GM12878 (cell line): ENCODE measurements at regions not wholly inside any gene's neighbourhood (a gene's known extent, or its start where the extent isn't known, plus 50 kb on each side); places are given as distances from the start of the nearest gene placed in this dataset.

Source experiments
- ATAC-seq: fragments of 200-7000 bp; cut with Tn5 transposase; 3 replicates; pipeline ENCODE4 v1.9.1; 2020; ENCODE audit warnings: mild to moderate bottlenecking, moderate library complexity
- BruUV-seq: library from RNA; stranded (reverse); fragments of 400-500 nt; replicated peaks from 2 replicates; lab custom pipeline; 2021; lab: Mats Ljungman, UMichigan
- CTCF ChIA-PET: fragments of 300-600 bp; sonication (Branson Sonifier 250); formaldehyde crosslinking; extraction: SDS; loops from one replicate; lab custom pipeline; 2021; ENCODE audit warnings: inconsistent platforms; lab: Yijun Ruan, JAX
- POLR2A ChIA-PET: fragments of 350-600 bp; formaldehyde crosslinking; extraction: SDS; loops from one replicate; lab custom pipeline; 2021; ENCODE audit warnings: inconsistent platforms; lab: Charles Lee
- RAD21 ChIA-PET: fragments of 300-600 bp; sonication (Branson Sonifier 250); formaldehyde crosslinking; loops from one replicate; lab custom pipeline; 2023; ENCODE audit warnings: antibody characterized with exemption; ENCODE audit not compliant: unreplicated experiment; lab: Charles Lee
- SMC1A ChIA-PET: fragments of 300-600 bp; sonication (Branson Sonifier 250); formaldehyde crosslinking; loops from one replicate; lab custom pipeline; 2023; ENCODE audit not compliant: unreplicated experiment, uncharacterized antibody; lab: Charles Lee
- DNase-seq: peaks from one replicate; pipeline ENCODE4 v3.0.0-alpha.2; 2011; ENCODE audit warnings: low read depth, low spot score
- FAIRE-seq: peaks from 3 replicates; lab custom pipeline; 2011; peaks lifted over from hg19 to GRCh38; lab: Jason Lieb, UNC
- H2AFZ ChIP-seq: 2 replicates; pipeline ENCODE4 v1.6.0; 2011; ENCODE audit warnings: low read depth, low read length, control low read depth; ENCODE audit not compliant: control insufficient read depth
- H3K27ac ChIP-seq: 2 replicates; pipeline ENCODE4 v1.5.1; 2011; ENCODE audit warnings: control low read depth; ENCODE audit not compliant: control insufficient read depth, insufficient read depth
- H3K27me3 ChIP-seq, 2 experiments: replicated peaks in 1 of 2; 2 replicates each; pipeline versions ENCODE4 v1.6.0 to v1.6.1; 2011; ENCODE audit warnings: low read length in 1 of 2; ENCODE audit not compliant: control insufficient read depth in 2 of 2, insufficient read depth in 2 of 2
- H3K36me3 ChIP-seq, 2 experiments: 2 replicates each; pipeline ENCODE4 v1.5.1; 2011; ENCODE audit warnings: low read length in 1 of 2; ENCODE audit not compliant: control insufficient read depth in 2 of 2, insufficient read depth in 2 of 2
- H3K4me1 ChIP-seq: 2 replicates; pipeline ENCODE4 v1.6.1; 2011; ENCODE audit warnings: mild to moderate bottlenecking, low read length, moderate library complexity, mixed read lengths; ENCODE audit not compliant: control insufficient read depth, insufficient read depth
- H3K4me2 ChIP-seq: 2 replicates; pipeline ENCODE4 v1.6.0; 2011; ENCODE audit warnings: control low read depth; ENCODE audit not compliant: control insufficient read depth, insufficient read depth
- H3K4me3 ChIP-seq: fragments of 200-600 bp; sonication (generic); 2 replicates; pipeline ENCODE4 v1.5.1; 2016
- H3K79me2 ChIP-seq: 2 replicates; pipeline ENCODE4 v1.6.0; 2011; ENCODE audit warnings: low read length; ENCODE audit not compliant: control insufficient read depth, insufficient read depth
- H3K9ac ChIP-seq: 2 replicates; pipeline ENCODE4 v1.8.0; 2011; ENCODE audit warnings: low read length, control low read depth, mixed read lengths; ENCODE audit not compliant: control insufficient read depth, insufficient read depth
- H3K9me3 ChIP-seq: replicated peaks from 3 replicates; pipeline ENCODE4 v1.5.1; 2011; ENCODE audit warnings: mild to moderate bottlenecking, low read length; ENCODE audit not compliant: control insufficient read depth, insufficient read depth
- H4K20me1 ChIP-seq: 2 replicates; pipeline ENCODE4 v1.6.0; 2011; ENCODE audit not compliant: control insufficient read depth, insufficient read depth
- BCL3 ChIP-seq: IDR thresholded peaks from 2 replicates; pipeline ENCODE4 v1.6.1; 2011; ENCODE audit warnings: borderline replicate concordance, low read depth, mild to moderate bottlenecking, moderate library complexity, low read length; ENCODE audit not compliant: insufficient read depth, poor library complexity, severe bottlenecking
- CEBPZ ChIP-seq: fragments of 150-350 bp; IDR thresholded peaks from 2 replicates; pipeline ENCODE4 v1.6.1; 2016; ENCODE audit warnings: low read depth, low read length
- HCFC1 ChIP-seq: fragments of 150-350 bp; IDR thresholded peaks from 2 replicates; pipeline ENCODE4 v1.6.1; 2014; ENCODE audit warnings: low read length
- HDAC6 ChIP-seq: fragments of 200-600 bp; sonication (generic); IDR thresholded peaks from one replicate; pipeline ENCODE4 v1.8.0; 2017; ENCODE audit warnings: antibody characterized with exemption; ENCODE audit not compliant: unreplicated experiment
- IKZF2 ChIP-seq, 2 experiments: fragments of 450-650 bp; IDR thresholded peaks; 2 replicates each; pipeline ENCODE4 v1.6.1; 2017; ENCODE audit warnings: mild to moderate bottlenecking in 2 of 2, moderate library complexity in 2 of 2
- IRF4 ChIP-seq: IDR thresholded peaks from 2 replicates; pipeline ENCODE4 v1.6.1; 2011; ENCODE audit warnings: low read depth, low read length
- LARP7 ChIP-seq: fragments of 450-650 bp; IDR thresholded peaks from 2 replicates; pipeline ENCODE4 v1.6.1; 2017; ENCODE audit warnings: mild to moderate bottlenecking
- MAX ChIP-seq: IDR thresholded peaks from 2 replicates; pipeline ENCODE4 v1.6.1; 2012; ENCODE audit warnings: low read depth, low read length, improper control_type of control experiment
- NR2F1 ChIP-seq: fragments of 450-650 bp; conservative IDR thresholded peaks from 2 replicates; pipeline ENCODE4 v1.6.1; 2017; ENCODE audit warnings: mild to moderate bottlenecking
- PML ChIP-seq: IDR thresholded peaks from 2 replicates; pipeline ENCODE4 v1.6.1; 2012; ENCODE audit warnings: low read length, inconsistent platforms
- POU2F2 ChIP-seq: IDR thresholded peaks from 3 replicates; pipeline ENCODE4 v1.6.1; 2011; ENCODE audit warnings: low read depth, mild to moderate bottlenecking, low read length, borderline replicate concordance
- RB1 ChIP-seq: fragments of 450-650 bp; formaldehyde crosslinking; IDR thresholded peaks from 2 replicates; pipeline ENCODE4 v1.6.1; 2017; ENCODE audit warnings: mild to moderate bottlenecking, borderline replicate concordance
- RUNX3 ChIP-seq: IDR thresholded peaks from 2 replicates; pipeline ENCODE4 v1.6.1; 2012; ENCODE audit warnings: low read length, inconsistent platforms
- SP1 ChIP-seq: IDR thresholded peaks from one replicate; pipeline ENCODE4 v1.6.1; 2011; ENCODE audit warnings: low read depth, low read length
- SREBF2 ChIP-seq: IDR thresholded peaks from 2 replicates; pipeline ENCODE4 v1.6.1; 2012; ENCODE audit warnings: mild to moderate bottlenecking, low read length
- STAT1 ChIP-seq: fragments of 450-650 bp; conservative IDR thresholded peaks from 2 replicates; pipeline ENCODE4 v1.6.1; 2014; ENCODE audit warnings: antibody characterized with exemption, mild to moderate bottlenecking
- YBX1 ChIP-seq: fragments of 450-650 bp; IDR thresholded peaks from 2 replicates; pipeline ENCODE4 v1.6.1; 2016; ENCODE audit warnings: antibody characterized with exemption
- ZNF24 ChIP-seq: fragments of 450-650 bp; IDR thresholded peaks from 2 replicates; pipeline ENCODE4 v1.6.1; 2017; ENCODE audit warnings: antibody characterized with exemption, mild to moderate bottlenecking
- WGBS: methylation state at CpG from one replicate; pipeline ENCODE4 v1.1.6; 2016; ENCODE audit warnings: low lambda C conversion rate; ENCODE audit not compliant: insufficient replicate concordance, insufficient coverage; ENCODE audit errors: missing lambda C conversion rate; 5-methylcytosine and 5-hydroxymethylcytosine counted together
- in situ Hi-C: fragments of 300-500 bp; cut with MboI; formaldehyde crosslinking; loops from 9 replicates; pipeline ENCODE4 v1.14.3; 2018; ENCODE audit warnings: mixed read lengths
- intact Hi-C: fragments of 100-400 bp; cut with micrococcal nuclease; formaldehyde crosslinking; loops from one replicate; pipeline ENCODE4 v1.14.2; 2022; ENCODE audit not compliant: unreplicated experiment
- TF ChIP-seq, protein P1 (sequence below), 3 experiments: IDR thresholded peaks in 2 of 3; conservative IDR thresholded peaks in 1 of 3; 2 replicates each; pipeline ENCODE4 v1.5.1; 2011; ENCODE audit warnings: low read depth in 3 of 3, low read length in 3 of 3, mild to moderate bottlenecking in 3 of 3, control low read depth in 2 of 3, moderate library complexity in 2 of 3, inconsistent platforms in 1 of 3, mixed read lengths in 1 of 3; ENCODE audit not compliant: control insufficient read depth in 2 of 3, insufficient read depth in 1 of 3; ENCODE audit errors: extremely low read depth in 1 of 3
- TF ChIP-seq, protein P2 (sequence below): IDR thresholded peaks from 2 replicates; pipeline ENCODE4 v1.6.1; 2011; ENCODE audit warnings: low read depth, low read length, improper control_type of control experiment, borderline replicate concordance

GRCh38 chr1:94768036-94768435 is 52.1 kb upstream of the SLC44A3 start:
- no peaks in the 10 kb centered on the region for H3K4me1 ChIP-seq
- CTCF ChIA-PET = no interaction called here
- H4K20me1 ChIP-seq = no peaks in the 10 kb centered on the region
- H2AFZ ChIP-seq = no peak overlapping the region
- POLR2A ChIA-PET = no interaction called here
- TF ChIP-seq MAX (no peak), YBX1 (no peak), HDAC6 (no peak), NR2F1 (no peak), STAT1 (no peak), IKZF2 (IDR thresholded peaks at IDR 0.05) (no peak), RUNX3 (no peak), SREBF2 (no peak), HCFC1 (no peak), POU2F2 (no peak), RB1 (no peak), ZNF24 (no peak), IRF4 (no peak), PML (no peak), CEBPZ (no peak), LARP7 (no peak), BCL3 (no peak), SP1 (no peak)
- TF ChIP-seq, protein P1, sequence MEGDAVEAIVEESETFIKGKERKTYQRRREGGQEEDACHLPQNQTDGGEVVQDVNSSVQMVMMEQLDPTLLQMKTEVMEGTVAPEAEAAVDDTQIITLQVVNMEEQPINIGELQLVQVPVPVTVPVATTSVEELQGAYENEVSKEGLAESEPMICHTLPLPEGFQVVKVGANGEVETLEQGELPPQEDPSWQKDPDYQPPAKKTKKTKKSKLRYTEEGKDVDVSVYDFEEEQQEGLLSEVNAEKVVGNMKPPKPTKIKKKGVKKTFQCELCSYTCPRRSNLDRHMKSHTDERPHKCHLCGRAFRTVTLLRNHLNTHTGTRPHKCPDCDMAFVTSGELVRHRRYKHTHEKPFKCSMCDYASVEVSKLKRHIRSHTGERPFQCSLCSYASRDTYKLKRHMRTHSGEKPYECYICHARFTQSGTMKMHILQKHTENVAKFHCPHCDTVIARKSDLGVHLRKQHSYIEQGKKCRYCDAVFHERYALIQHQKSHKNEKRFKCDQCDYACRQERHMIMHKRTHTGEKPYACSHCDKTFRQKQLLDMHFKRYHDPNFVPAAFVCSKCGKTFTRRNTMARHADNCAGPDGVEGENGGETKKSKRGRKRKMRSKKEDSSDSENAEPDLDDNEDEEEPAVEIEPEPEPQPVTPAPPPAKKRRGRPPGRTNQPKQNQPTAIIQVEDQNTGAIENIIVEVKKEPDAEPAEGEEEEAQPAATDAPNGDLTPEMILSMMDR (IDR thresholded peaks at IDR 0.05 in 2 of 3, conservative IDR thresholded peaks at IDR 0.05 in 1 of 3; ENCODE audit: control insufficient read depth in 2 of 3, extremely low read depth in 1 of 3, insufficient read depth in 1 of 3, low read depth in 3 of 3, low read length in 3 of 3) = no peak
- TF ChIP-seq, protein P2, sequence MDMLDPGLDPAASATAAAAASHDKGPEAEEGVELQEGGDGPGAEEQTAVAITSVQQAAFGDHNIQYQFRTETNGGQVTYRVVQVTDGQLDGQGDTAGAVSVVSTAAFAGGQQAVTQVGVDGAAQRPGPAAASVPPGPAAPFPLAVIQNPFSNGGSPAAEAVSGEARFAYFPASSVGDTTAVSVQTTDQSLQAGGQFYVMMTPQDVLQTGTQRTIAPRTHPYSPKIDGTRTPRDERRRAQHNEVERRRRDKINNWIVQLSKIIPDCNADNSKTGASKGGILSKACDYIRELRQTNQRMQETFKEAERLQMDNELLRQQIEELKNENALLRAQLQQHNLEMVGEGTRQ = no peak
- no TSS peak for BruUV-seq
- no peaks in the 10 kb centered on the region for H3K36me3 ChIP-seq
- in situ Hi-C loops (no loop called here), intact Hi-C loops (no loop called here)
- no peak overlapping the region for H3K9ac ChIP-seq
- H3K79me2 ChIP-seq = no peaks in the 10 kb centered on the region
- RAD21 ChIA-PET = no interaction called here
- FAIRE-seq (no peak), ATAC-seq (no peak), DNase-seq (no peak)
- WGBS = 1% methylated on average over 4 of the region's 4 CpGs
- H3K27ac ChIP-seq = no peak overlapping the region
- no peak overlapping the region for H3K4me3 ChIP-seq
- SMC1A ChIA-PET = interaction anchor here (1.7 kb wide), 1 partner anchor 10 kb away, joined by 4 read pairs; no protein-coding TSS in a partner anchor
- H3K4me2 ChIP-seq = no peak overlapping the region
- no peaks in the 10 kb centered on the region for H3K27me3 ChIP-seq
- no peaks in the 10 kb centered on the region for H3K9me3 ChIP-seq
